Vagina (tissue), 2 donors: ENCODE measurements at regions not wholly inside any gene's neighbourhood (a gene's known extent, or its start where the extent isn't known, plus 50 kb on each side); places are given as distances from the start of the nearest gene placed in this dataset.

ENCODE experiments used
- CTCF ChIP-seq, 3 experiments: fragments of 450-650 bp in 2 of 3; fragments of 200-600 bp in 1 of 3; sonication (generic) in 1 of 3; IDR thresholded peaks; one replicate each; pipeline ENCODE4 v1.5.1; 2017 to 2019; ENCODE audit warnings: antibody characterized with exemption in 3 of 3, mild to moderate bottlenecking in 2 of 3, moderate library complexity in 2 of 3
- POLR2A ChIP-seq, 2 donors: fragments of 450-650 bp; IDR thresholded peaks; one replicate each; pipeline ENCODE4 v1.6.1; 2017; ENCODE audit warnings: antibody characterized with exemption in 2 of 2, mild to moderate bottlenecking in 2 of 2, moderate library complexity in 2 of 2
- POLR2AphosphoS5 ChIP-seq, 2 donors: sonication (generic); formaldehyde crosslinking; IDR thresholded peaks; one replicate each; pipeline ENCODE4 v1.9.0; 2017; ENCODE audit warnings: antibody characterized with exemption in 2 of 2, mild to moderate bottlenecking in 2 of 2, low read depth in 1 of 2; ENCODE audit not compliant: insufficient read depth in 1 of 2

- TF ChIP-seq POLR2A (IDR thresholded peaks at IDR 0.05) (no peak), CTCF (IDR thresholded peaks at IDR 0.05) (no peak), POLR2AphosphoS5 (IDR thresholded peaks at IDR 0.05; ENCODE audit: insufficient read depth in 1 of 2, low read depth in 1 of 2) (no peak)
Observed at GRCh38 chr7:67675971-67676370, 679.3 kb downstream of the TYW1 start.
